B cell (primary cell): ENCODE measurements at regions not wholly inside any gene's neighbourhood (a gene's known extent, or its start where the extent isn't known, plus 50 kb on each side); places are given as distances from the start of the nearest gene placed in this dataset.

ENCODE experiments used
- EZH2 ChIP-seq: IDR thresholded peaks from 2 replicates; pipeline ENCODE4 v1.6.1; 2012; ENCODE audit warnings: borderline replicate concordance, low read depth, mild to moderate bottlenecking, moderate library complexity, low read length; ENCODE audit not compliant: insufficient read depth, poor library complexity, severe bottlenecking
- TF ChIP-seq, protein P1 (sequence below): fragments of 200-600 bp; IDR thresholded peaks from one replicate; pipeline ENCODE4 v1.8.0; 2022; ENCODE audit warnings: antibody characterized with exemption, mild to moderate bottlenecking

DNA sequence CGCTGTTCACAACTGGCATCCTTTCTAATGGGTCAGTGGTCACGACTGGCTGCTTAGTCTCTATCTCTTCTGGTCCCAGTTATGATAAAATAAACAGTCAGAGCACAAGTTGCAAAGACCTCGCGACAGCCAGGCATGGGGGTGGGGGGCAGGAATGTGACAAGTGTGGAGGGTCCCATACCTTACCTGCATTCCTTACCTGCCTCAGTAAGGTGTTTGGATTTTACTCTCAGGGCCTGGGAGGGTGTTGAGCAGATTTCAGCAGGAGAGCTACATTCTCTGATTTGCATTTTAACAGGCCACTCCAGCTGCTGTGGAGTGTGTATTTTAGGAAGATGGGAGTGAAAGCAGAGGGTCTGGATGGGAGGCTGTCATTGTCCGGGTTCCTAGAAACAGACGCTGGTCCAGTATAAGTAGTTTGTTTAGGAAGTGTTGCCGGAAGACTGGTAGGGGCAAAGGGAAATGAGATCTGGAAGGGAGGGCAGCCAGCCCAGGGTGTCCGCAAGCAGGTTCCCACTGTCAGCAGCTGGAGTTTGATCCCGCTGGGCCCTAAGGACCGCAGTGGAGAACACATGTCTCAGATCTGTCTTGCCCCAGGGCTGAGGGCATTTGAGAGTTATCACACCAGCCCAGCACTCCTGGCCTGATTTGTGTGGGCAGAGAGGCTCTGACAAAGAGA lies 920.0 kb downstream of the UQCRFS1 start:
- TF ChIP-seq, protein P1, sequence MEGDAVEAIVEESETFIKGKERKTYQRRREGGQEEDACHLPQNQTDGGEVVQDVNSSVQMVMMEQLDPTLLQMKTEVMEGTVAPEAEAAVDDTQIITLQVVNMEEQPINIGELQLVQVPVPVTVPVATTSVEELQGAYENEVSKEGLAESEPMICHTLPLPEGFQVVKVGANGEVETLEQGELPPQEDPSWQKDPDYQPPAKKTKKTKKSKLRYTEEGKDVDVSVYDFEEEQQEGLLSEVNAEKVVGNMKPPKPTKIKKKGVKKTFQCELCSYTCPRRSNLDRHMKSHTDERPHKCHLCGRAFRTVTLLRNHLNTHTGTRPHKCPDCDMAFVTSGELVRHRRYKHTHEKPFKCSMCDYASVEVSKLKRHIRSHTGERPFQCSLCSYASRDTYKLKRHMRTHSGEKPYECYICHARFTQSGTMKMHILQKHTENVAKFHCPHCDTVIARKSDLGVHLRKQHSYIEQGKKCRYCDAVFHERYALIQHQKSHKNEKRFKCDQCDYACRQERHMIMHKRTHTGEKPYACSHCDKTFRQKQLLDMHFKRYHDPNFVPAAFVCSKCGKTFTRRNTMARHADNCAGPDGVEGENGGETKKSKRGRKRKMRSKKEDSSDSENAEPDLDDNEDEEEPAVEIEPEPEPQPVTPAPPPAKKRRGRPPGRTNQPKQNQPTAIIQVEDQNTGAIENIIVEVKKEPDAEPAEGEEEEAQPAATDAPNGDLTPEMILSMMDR, result no peak
- no peak for TF ChIP-seq EZH2
